Fibroblast of lung (primary cell): ENCODE measurements at regions not wholly inside any gene's neighbourhood (a gene's known extent, or its start where the extent isn't known, plus 50 kb on each side); places are given as distances from the start of the nearest gene placed in this dataset.

Experiments
- CTCF ChIP-seq, 2 donors: IDR thresholded peaks in 1 of 2; conservative IDR thresholded peaks in 1 of 2; 1 replicate in 1 of 2; 2 replicates in 1 of 2; pipeline ENCODE4 v1.5.1; 2011 to 2012; ENCODE audit warnings: low read length in 2 of 2, control low read depth in 1 of 2, inconsistent platforms in 1 of 2, low read depth in 1 of 2, mild to moderate bottlenecking in 1 of 2
- EZH2 ChIP-seq: IDR thresholded peaks from 2 replicates; pipeline ENCODE4 v1.5.1; 2012; ENCODE audit warnings: low read length, control low read depth, mild to moderate bottlenecking; ENCODE audit errors: missing control alignments

GRCh38 chr13:90889906-90890834, 457.3 kb upstream of the MIR17HG start:
- TF ChIP-seq EZH2 (no peak), CTCF (conservative IDR thresholded peaks at IDR 0.05 in 1 of 2, IDR thresholded peaks at IDR 0.05 in 1 of 2; ENCODE audit: low read depth in 1 of 2, low read length in 2 of 2) (no peak)
